ENCODE measurements at regions not wholly inside any gene's neighbourhood (a gene's known extent, or its start where the extent isn't known, plus 50 kb on each side); places are given as distances from the start of the nearest gene placed in this dataset.

DNA sequence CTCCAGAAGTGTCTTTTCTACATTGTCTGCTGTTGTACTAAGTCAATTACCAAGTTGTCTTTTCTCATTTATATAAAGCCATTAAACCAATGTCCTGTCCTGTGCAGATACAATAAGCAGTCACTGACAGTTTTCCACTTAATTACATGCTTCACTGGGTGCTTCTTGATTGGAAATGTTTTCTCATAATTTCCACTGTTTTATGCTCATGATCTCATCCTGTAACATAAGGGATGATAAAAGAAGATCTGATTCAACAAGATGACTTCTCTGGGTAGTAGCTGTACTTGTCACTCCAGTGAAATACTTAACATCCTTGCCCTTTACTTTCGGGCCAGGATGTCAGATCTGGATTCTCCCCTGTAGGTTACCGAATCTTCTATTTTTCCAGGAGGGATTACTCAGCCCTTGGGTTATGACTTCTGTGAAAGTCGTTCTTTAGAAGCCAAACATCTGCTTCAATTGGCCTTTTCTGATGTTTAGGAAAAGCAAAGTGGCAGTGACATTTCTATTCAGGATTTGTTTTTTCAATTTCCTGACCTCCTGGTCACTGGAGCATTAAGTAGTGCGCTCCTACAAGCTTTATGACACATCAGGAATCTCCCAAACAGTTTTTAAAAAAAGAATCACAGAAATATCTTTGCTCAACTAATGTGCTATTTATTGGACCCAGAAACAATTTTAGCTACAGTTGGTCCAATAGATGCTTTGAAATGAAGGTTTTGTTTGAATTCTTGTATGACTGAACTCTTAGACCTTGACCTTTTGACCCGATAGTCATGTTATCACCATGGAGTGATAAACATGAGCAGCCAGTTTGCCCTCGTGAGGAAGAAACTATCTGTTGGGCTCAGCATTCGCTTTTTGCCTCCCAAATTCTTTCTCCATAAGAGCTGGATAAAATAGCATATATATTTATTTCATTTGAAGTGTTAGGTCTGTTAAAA, 234.5 kb upstream of the SSTR1 start (continued):
- no peak for TF ChIP-seq ZNF652 (CRISPR knock-in tag; IDR thresholded peaks at IDR 0.05; ENCODE audit: borderline replicate concordance, low read depth)
- TF ChIP-seq ZNF644 (CRISPR knock-in tag; IDR thresholded peaks at IDR 0.05; ENCODE audit: low read depth) = no peak
- no peak for TF ChIP-seq ONECUT2 (CRISPR knock-in tag; IDR thresholded peaks at IDR 0.05)
- no peak for TF ChIP-seq ZNF224 (CRISPR knock-in tag; IDR thresholded peaks at IDR 0.05)
- no peak for TF ChIP-seq GPBP1L1 (CRISPR knock-in tag; IDR thresholded peaks at IDR 0.05)
- TF ChIP-seq ZNF501 (CRISPR knock-in tag; IDR thresholded peaks at IDR 0.05) = no peak
- TF ChIP-seq, protein P1, sequence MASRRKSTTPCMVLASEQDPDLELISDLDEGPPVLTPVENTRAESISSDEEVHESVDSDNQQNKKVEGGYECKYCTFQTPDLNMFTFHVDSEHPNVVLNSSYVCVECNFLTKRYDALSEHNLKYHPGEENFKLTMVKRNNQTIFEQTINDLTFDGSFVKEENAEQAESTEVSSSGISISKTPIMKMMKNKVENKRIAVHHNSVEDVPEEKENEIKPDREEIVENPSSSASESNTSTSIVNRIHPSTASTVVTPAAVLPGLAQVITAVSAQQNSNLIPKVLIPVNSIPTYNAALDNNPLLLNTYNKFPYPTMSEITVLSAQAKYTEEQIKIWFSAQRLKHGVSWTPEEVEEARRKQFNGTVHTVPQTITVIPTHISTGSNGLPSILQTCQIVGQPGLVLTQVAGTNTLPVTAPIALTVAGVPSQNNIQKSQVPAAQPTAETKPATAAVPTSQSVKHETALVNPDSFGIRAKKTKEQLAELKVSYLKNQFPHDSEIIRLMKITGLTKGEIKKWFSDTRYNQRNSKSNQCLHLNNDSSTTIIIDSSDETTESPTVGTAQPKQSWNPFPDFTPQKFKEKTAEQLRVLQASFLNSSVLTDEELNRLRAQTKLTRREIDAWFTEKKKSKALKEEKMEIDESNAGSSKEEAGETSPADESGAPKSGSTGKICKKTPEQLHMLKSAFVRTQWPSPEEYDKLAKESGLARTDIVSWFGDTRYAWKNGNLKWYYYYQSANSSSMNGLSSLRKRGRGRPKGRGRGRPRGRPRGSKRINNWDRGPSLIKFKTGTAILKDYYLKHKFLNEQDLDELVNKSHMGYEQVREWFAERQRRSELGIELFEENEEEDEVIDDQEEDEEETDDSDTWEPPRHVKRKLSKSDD (CRISPR knock-in tag; IDR thresholded peaks at IDR 0.05; ENCODE audit: low read depth) = no peak
- TF ChIP-seq ZNF660 (CRISPR knock-in tag; IDR thresholded peaks at IDR 0.05; ENCODE audit: borderline replicate concordance, low read depth) = no peak
- no peak for TF ChIP-seq ZNF883 (CRISPR knock-in tag; IDR thresholded peaks at IDR 0.05; ENCODE audit: not compliant biosample characterization)
- TF ChIP-seq, protein P2, sequence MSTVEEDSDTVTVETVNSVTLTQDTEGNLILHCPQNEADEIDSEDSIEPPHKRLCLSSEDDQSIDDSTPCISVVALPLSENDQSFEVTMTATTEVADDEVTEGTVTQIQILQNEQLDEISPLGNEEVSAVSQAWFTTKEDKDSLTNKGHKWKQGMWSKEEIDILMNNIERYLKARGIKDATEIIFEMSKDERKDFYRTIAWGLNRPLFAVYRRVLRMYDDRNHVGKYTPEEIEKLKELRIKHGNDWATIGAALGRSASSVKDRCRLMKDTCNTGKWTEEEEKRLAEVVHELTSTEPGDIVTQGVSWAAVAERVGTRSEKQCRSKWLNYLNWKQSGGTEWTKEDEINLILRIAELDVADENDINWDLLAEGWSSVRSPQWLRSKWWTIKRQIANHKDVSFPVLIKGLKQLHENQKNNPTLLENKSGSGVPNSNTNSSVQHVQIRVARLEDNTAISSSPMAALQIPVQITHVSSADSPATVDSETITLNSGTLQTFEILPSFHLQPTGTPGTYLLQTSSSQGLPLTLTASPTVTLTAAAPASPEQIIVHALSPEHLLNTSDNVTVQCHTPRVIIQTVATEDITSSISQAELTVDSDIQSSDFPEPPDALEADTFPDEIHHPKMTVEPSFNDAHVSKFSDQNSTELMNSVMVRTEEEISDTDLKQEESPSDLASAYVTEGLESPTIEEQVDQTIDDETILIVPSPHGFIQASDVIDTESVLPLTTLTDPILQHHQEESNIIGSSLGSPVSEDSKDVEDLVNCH (CRISPR knock-in tag; IDR thresholded peaks at IDR 0.05) = no peak
- TF ChIP-seq, protein P3, sequence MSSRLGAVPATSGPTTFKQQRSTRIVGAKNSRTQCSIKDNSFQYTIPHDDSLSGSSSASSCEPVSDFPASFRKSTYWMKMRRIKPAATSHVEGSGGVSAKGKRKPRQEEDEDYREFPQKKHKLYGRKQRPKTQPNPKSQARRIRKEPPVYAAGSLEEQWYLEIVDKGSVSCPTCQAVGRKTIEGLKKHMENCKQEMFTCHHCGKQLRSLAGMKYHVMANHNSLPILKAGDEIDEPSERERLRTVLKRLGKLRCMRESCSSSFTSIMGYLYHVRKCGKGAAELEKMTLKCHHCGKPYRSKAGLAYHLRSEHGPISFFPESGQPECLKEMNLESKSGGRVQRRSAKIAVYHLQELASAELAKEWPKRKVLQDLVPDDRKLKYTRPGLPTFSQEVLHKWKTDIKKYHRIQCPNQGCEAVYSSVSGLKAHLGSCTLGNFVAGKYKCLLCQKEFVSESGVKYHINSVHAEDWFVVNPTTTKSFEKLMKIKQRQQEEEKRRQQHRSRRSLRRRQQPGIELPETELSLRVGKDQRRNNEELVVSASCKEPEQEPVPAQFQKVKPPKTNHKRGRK (CRISPR knock-in tag; IDR thresholded peaks at IDR 0.05) = no peak
- no peak for TF ChIP-seq SNAI1 (CRISPR knock-in tag; IDR thresholded peaks at IDR 0.05; ENCODE audit: borderline replicate concordance)
- no peak for TF ChIP-seq ZNF552 (CRISPR knock-in tag; IDR thresholded peaks at IDR 0.05; ENCODE audit: borderline replicate concordance)
- TF ChIP-seq PHF8 (CRISPR knock-in tag; IDR thresholded peaks at IDR 0.05) = no peak
- TF ChIP-seq ZNF343 (CRISPR knock-in tag; IDR thresholded peaks at IDR 0.05) = no peak
- TF ChIP-seq SP4 (CRISPR knock-in tag; IDR thresholded peaks at IDR 0.05) = no peak
- TF ChIP-seq RBM39 (IDR thresholded peaks at IDR 0.05; ENCODE audit: low read depth, low read length, poor library complexity, severe bottlenecking) = no peak
- peak; percentile 95 for TF ChIP-seq ZNF205 (CRISPR knock-in tag; IDR thresholded peaks at IDR 0.05)
